Neural crest cell (in vitro differentiated cells): ENCODE measurements at regions not wholly inside any gene's neighbourhood (a gene's known extent, or its start where the extent isn't known, plus 50 kb on each side); places are given as distances from the start of the nearest gene placed in this dataset.

Experiments used
- DNase-seq: peaks from one replicate; pipeline ENCODE4 v3.0.0; 2021; ENCODE audit warnings: low read depth, mixed read lengths, low spot score
- H3K27ac Mint-ChIP-seq: one replicate; pipeline ENCODE4 v1.8.0; 2021; ENCODE audit warnings: mild to moderate bottlenecking, mixed read lengths; ENCODE audit not compliant: unreplicated experiment
- H3K27me3 Mint-ChIP-seq: 2 replicates; pipeline ENCODE4 v1.8.0; 2021; ENCODE audit warnings: low read depth, mild to moderate bottlenecking, mixed read lengths
- H3K36me3 Mint-ChIP-seq: 2 replicates; pipeline ENCODE4 v1.8.0; 2021; ENCODE audit warnings: low read depth, mild to moderate bottlenecking, mixed read lengths
- H3K4me1 Mint-ChIP-seq: 2 replicates; pipeline ENCODE4 v1.8.0; 2021; ENCODE audit warnings: mixed read lengths
- H3K4me3 Mint-ChIP-seq: one replicate; pipeline ENCODE4 v1.8.0; 2021; ENCODE audit warnings: mild to moderate bottlenecking, mixed read lengths
- H3K9me3 Mint-ChIP-seq: 2 replicates; pipeline ENCODE4 v1.8.0; 2021; ENCODE audit warnings: mixed read lengths
- CTCF ChIP-seq: fragments of 200-600 bp; sonication (generic); conservative IDR thresholded peaks from 2 replicates; pipeline ENCODE4 v1.5.0; 2021; ENCODE audit warnings: antibody characterized with exemption, mild to moderate bottlenecking

GRCh38 chr13:110070511-110071120 is 236.3 kb downstream of the COL4A1 start:
- H3K27ac Mint-ChIP-seq: no peak overlapping the region
- no peaks in the 10 kb centered on the region for H3K27me3 Mint-ChIP-seq
- peaks cover 2% of the 10 kb centered on the region for H3K9me3 Mint-ChIP-seq
- DNase-seq: no peak
- H3K4me3 Mint-ChIP-seq: no peak overlapping the region
- TF ChIP-seq CTCF: no peak
- H3K4me1 Mint-ChIP-seq: peaks cover 6% of the 10 kb centered on the region
- H3K36me3 Mint-ChIP-seq: no peaks in the 10 kb centered on the region

GRCh38 chr13:110070046-110070445 is 236.9 kb downstream of the COL4A1 start:
- Mint-ChIP-seq H3K27me3 (no peaks in the 10 kb centered on the region), H3K4me1 (peaks cover 6% of the 10 kb centered on the region), H3K27ac (no peak overlapping the region), H3K36me3 (no peaks in the 10 kb centered on the region), H3K4me3 (no peak overlapping the region), H3K9me3 (peaks cover 2% of the 10 kb centered on the region)
- no peak for TF ChIP-seq CTCF
- no peak for DNase-seq

DNA sequence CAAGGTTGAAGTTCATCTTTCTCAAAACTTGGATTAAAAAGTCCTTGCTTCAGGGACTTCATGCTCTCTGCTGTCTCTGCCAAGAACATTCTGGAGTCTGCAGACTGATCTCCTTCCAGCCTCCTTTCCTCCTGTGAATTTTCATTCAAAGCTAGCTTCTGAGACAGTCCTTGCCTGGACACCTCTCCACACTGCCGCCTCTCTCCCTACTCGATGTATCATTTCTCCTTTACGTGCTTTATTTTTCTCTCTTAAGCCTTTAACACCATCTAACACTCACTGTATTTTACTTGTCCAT is 238.8 kb downstream of the COL4A1 start:
- no peak for DNase-seq
- Mint-ChIP-seq H3K4me3 (no peak overlapping the region), H3K9me3 (peaks cover 2% of the 10 kb centered on the region), H3K36me3 (no peaks in the 10 kb centered on the region), H3K4me1 (peaks cover 6% of the 10 kb centered on the region), H3K27me3 (no peaks in the 10 kb centered on the region), H3K27ac (no peak overlapping the region)
- TF ChIP-seq CTCF: no peak

DNA sequence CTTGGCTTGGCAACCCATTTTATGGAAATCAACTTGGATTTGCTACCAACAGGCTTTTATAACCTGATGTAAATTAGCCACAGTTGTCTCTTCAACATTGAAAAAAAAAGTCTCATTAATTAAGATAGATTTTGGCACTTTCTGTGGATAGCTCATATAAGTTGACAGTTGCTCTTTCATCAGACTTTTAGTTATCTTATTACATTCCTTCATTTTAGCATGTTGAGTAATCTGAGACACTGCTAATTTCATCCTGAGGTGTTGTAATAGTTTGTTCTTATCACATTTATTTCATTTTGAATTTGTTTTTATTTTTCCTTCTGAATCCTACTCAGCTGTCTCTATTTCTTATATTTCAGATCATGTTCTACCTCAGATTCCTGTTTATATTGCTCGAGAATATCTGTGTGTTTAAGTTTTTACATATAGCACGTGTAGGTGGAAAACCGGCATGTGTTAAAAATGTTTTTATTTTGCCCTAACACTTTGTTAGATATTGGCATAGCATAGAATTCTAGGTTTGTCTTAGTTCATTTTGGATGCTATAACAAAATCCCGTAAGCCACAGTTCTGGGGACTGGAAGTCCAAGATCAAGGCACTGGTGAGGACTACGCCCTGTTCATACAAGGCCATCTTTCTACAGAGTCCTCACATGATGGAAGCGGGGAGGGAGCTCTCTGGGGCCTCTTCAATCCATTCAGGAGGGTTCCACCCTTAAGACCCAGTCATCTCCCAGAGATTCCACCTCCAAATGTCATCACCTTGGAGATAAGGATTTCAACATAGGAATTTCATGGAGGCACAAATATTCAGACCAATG is 239.4 kb downstream of the COL4A1 start:
- no peak for TF ChIP-seq CTCF
- Mint-ChIP-seq H3K27me3 (no peaks in the 10 kb centered on the region), H3K4me1 (peaks cover 6% of the 10 kb centered on the region), H3K4me3 (no peak overlapping the region), H3K36me3 (no peaks in the 10 kb centered on the region), H3K9me3 (peaks cover 2% of the 10 kb centered on the region), H3K27ac (no peak overlapping the region)
- DNase-seq: no peak

- Mint-ChIP-seq H3K27me3 (no peaks in the 10 kb centered on the region), H3K4me1 (peaks cover 6% of the 10 kb centered on the region), H3K9me3 (peaks cover 2% of the 10 kb centered on the region), H3K36me3 (no peaks in the 10 kb centered on the region), H3K4me3 (no peak overlapping the region), H3K27ac (no peak overlapping the region)
- no peak for DNase-seq
- TF ChIP-seq CTCF: no peak
Measured at GRCh38 chr13:110065780-110066179, 241.2 kb downstream of the COL4A1 start.
